T-helper 1 cell treated with Interleukin-12 subunit alpha and Interleukin-12 subunit beta and Interleukin-4 antibody, amounts not matched to agents 30 μg/mL and 1 μg/mL, for 36 hours (primary cell): ENCODE measurements at regions not wholly inside any gene's neighbourhood (a gene's known extent, or its start where the extent isn't known, plus 50 kb on each side); places are given as distances from the start of the nearest gene placed in this dataset.
"Not testable (repeated sequence)": the region's sequence is repeated elsewhere in the genome, so short reads cannot be mapped to it uniquely, and the experiment has no call there.

Experiments
- H3K27ac Mint-ChIP-seq: one replicate; pipeline ENCODE4 v1.8.0; 2021; ENCODE audit warnings: mild to moderate bottlenecking, mixed read lengths
- H3K27me3 Mint-ChIP-seq: one replicate; pipeline ENCODE4 v1.8.0; 2021; ENCODE audit warnings: low read depth, mixed read lengths
- H3K36me3 Mint-ChIP-seq: one replicate; pipeline ENCODE4 v1.8.0; 2021; ENCODE audit warnings: low read depth, mixed read lengths
- H3K4me1 Mint-ChIP-seq: one replicate; pipeline ENCODE4 v1.8.0; 2021; ENCODE audit warnings: low read depth, mixed read lengths
- H3K4me3 Mint-ChIP-seq: one replicate; pipeline ENCODE4 v1.8.0; 2021; ENCODE audit warnings: mild to moderate bottlenecking, moderate library complexity, mixed read lengths
- H3K9me3 Mint-ChIP-seq: one replicate; pipeline ENCODE4 v1.8.0; 2021; ENCODE audit warnings: mixed read lengths

- Mint-ChIP-seq H3K4me3 (peak overlapping the region; percentile 74), H3K36me3 (no peaks in the 10 kb centered on the region), H3K27ac (peak overlapping the region; percentile 75), H3K4me1 (peaks cover 9% of the 10 kb centered on the region), H3K9me3 (no peaks in the 10 kb centered on the region), H3K27me3 (peaks cover 4% of the 10 kb centered on the region)
These were observed 61.9 kb downstream of the FOXL3 start for GRCh38 chr7:351681-352480.

GRCh38 chr7:353746-354325 lies 63.9 kb downstream of the FOXL3 start:
- Mint-ChIP-seq H3K27me3 (peaks cover 4% of the 10 kb centered on the region), H3K36me3 (no peaks in the 10 kb centered on the region), H3K4me3 (no peak overlapping the region), H3K9me3 (peaks cover 3% of the 10 kb centered on the region), H3K27ac (no peak overlapping the region), H3K4me1 (peaks cover 9% of the 10 kb centered on the region)

- H3K27ac Mint-ChIP-seq = no peak overlapping the region
- peaks cover 3% of the 10 kb centered on the region for H3K9me3 Mint-ChIP-seq
- H3K4me1 Mint-ChIP-seq = peaks cover 9% of the 10 kb centered on the region
- no peaks in the 10 kb centered on the region for H3K36me3 Mint-ChIP-seq
- H3K4me3 Mint-ChIP-seq = no peak overlapping the region
- peaks cover 4% of the 10 kb centered on the region for H3K27me3 Mint-ChIP-seq
These were observed 64.9 kb downstream of the FOXL3 start for GRCh38 chr7:354597-355470.

GRCh38 chr7:355568-355967 lies 65.6 kb downstream of the FOXL3 start:
- H3K36me3 Mint-ChIP-seq = no peaks in the 10 kb centered on the region
- H3K27ac Mint-ChIP-seq = no peak overlapping the region
- H3K4me1 Mint-ChIP-seq = peaks cover 13% of the 10 kb centered on the region
- no peak overlapping the region for H3K4me3 Mint-ChIP-seq
- H3K9me3 Mint-ChIP-seq = peaks cover 3% of the 10 kb centered on the region
- H3K27me3 Mint-ChIP-seq = peaks cover 4% of the 10 kb centered on the region

- peaks cover 3% of the 10 kb centered on the region for H3K9me3 Mint-ChIP-seq
- peaks cover 18% of the 10 kb centered on the region for H3K4me1 Mint-ChIP-seq
- no peaks in the 10 kb centered on the region for H3K36me3 Mint-ChIP-seq
- H3K27me3 Mint-ChIP-seq = peaks cover 4% of the 10 kb centered on the region
- H3K27ac Mint-ChIP-seq = no peak overlapping the region
- no peak overlapping the region for H3K4me3 Mint-ChIP-seq
These were observed 66.1 kb downstream of the FOXL3 start for GRCh38 chr7:356087-356486.

- Mint-ChIP-seq H3K27ac (no peak overlapping the region), H3K9me3 (peaks cover 4% of the 10 kb centered on the region), H3K36me3 (peaks cover 2% of the 10 kb centered on the region), H3K4me1 (peaks cover 16% of the 10 kb centered on the region), H3K4me3 (no peak overlapping the region), H3K27me3 (peaks cover 4% of the 10 kb centered on the region)
These were observed 66.9 kb downstream of the FOXL3 start for GRCh38 chr7:356691-357462.

- Mint-ChIP-seq H3K27ac (no peak overlapping the region), H3K36me3 (peaks cover 6% of the 10 kb centered on the region), H3K27me3 (peaks cover under 1% of the 10 kb centered on the region), H3K9me3 (peaks cover 6% of the 10 kb centered on the region), H3K4me3 (no peak overlapping the region), H3K4me1 (peaks cover 19% of the 10 kb centered on the region)
These were observed 67.7 kb downstream of the FOXL3 start for GRCh38 chr7:357531-358209.

GRCh38 chr7:358352-358751 lies 68.4 kb downstream of the FOXL3 start:
- no peak overlapping the region for H3K27ac Mint-ChIP-seq
- H3K36me3 Mint-ChIP-seq = peaks cover 6% of the 10 kb centered on the region
- no peak overlapping the region for H3K4me3 Mint-ChIP-seq

GRCh38 chr7:359226-359765 lies 69.3 kb downstream of the FOXL3 start:
- peaks cover 6% of the 10 kb centered on the region for H3K9me3 Mint-ChIP-seq
- no peaks in the 10 kb centered on the region for H3K27me3 Mint-ChIP-seq
- H3K4me3 Mint-ChIP-seq = no peak overlapping the region
- peaks cover 6% of the 10 kb centered on the region for H3K36me3 Mint-ChIP-seq
- H3K4me1 Mint-ChIP-seq = peaks cover 32% of the 10 kb centered on the region
- H3K27ac Mint-ChIP-seq = no peak overlapping the region

More at GRCh38 chr7:358352-358751, 68.4 kb downstream of the FOXL3 start:
- Mint-ChIP-seq H3K4me1 (peaks cover 26% of the 10 kb centered on the region), H3K27me3 (no peaks in the 10 kb centered on the region), H3K9me3 (peaks cover 6% of the 10 kb centered on the region)

GRCh38 chr7:359766-360361 lies 69.9 kb downstream of the FOXL3 start:
- H3K9me3 Mint-ChIP-seq = peaks cover 6% of the 10 kb centered on the region
- H3K4me3 Mint-ChIP-seq = peak overlapping the region; percentile 68
- H3K4me1 Mint-ChIP-seq = peaks cover 33% of the 10 kb centered on the region
- H3K36me3 Mint-ChIP-seq = peaks cover 6% of the 10 kb centered on the region
- no peaks in the 10 kb centered on the region for H3K27me3 Mint-ChIP-seq
- H3K27ac Mint-ChIP-seq = no peak overlapping the region

GRCh38 chr7:360454-361100 lies 70.6 kb downstream of the FOXL3 start:
- peaks cover 6% of the 10 kb centered on the region for H3K9me3 Mint-ChIP-seq
- peak overlapping the region; percentile 68 for H3K4me3 Mint-ChIP-seq
- H3K27ac Mint-ChIP-seq = peak overlapping the region; percentile 43
- peaks cover 6% of the 10 kb centered on the region for H3K36me3 Mint-ChIP-seq
- H3K27me3 Mint-ChIP-seq = no peaks in the 10 kb centered on the region
- H3K4me1 Mint-ChIP-seq = peaks cover 34% of the 10 kb centered on the region

GRCh38 chr7:361182-361581 lies 71.2 kb downstream of the FOXL3 start:
- H3K27ac Mint-ChIP-seq, H3K4me3 Mint-ChIP-seq, H3K9me3 Mint-ChIP-seq, H3K27me3 Mint-ChIP-seq, H3K36me3 Mint-ChIP-seq: not testable (repeated sequence)
- peaks cover 39% of the 10 kb centered on the region for H3K4me1 Mint-ChIP-seq
